GM23338 (cell line): ENCODE measurements at regions not wholly inside any gene's neighbourhood (a gene's known extent, or its start where the extent isn't known, plus 50 kb on each side); places are given as distances from the start of the nearest gene placed in this dataset.

Experiments
- ATAC-seq: fragments of 200-7000 bp; cut with Tn5 transposase; 3 replicates; pipeline ENCODE4 v1.9.1; 2020
- DNase-seq: peaks from one replicate; pipeline ENCODE4 v3.0.0-alpha.2; 2015; ENCODE audit warnings: low spot score
- H2AFZ ChIP-seq: fragments of 200-600 bp; sonication (generic); 2 replicates; pipeline ENCODE4 v1.8.0; 2016; ENCODE audit warnings: antibody characterized with exemption, mild to moderate bottlenecking, moderate library complexity
- H3F3A ChIP-seq: fragments of 200-600 bp; sonication (generic); replicated peaks from 2 replicates; pipeline ENCODE4 v1.8.0; 2017; ENCODE audit warnings: antibody characterized with exemption, mixed run types, low read depth
- H3K27ac ChIP-seq: fragments of 200-600 bp; sonication (generic); 2 replicates; pipeline ENCODE4 v1.6.1; 2016; ENCODE audit warnings: low read depth
- H3K27me3 ChIP-seq: fragments of 200-600 bp; sonication (generic); 2 replicates; pipeline ENCODE4 v1.8.0; 2016; ENCODE audit warnings: mild to moderate bottlenecking, mixed run types, moderate library complexity; ENCODE audit not compliant: insufficient read depth
- H3K36me3 ChIP-seq: fragments of 200-600 bp; sonication (generic); 2 replicates; pipeline ENCODE4 v1.8.0; 2016; ENCODE audit warnings: mild to moderate bottlenecking; ENCODE audit not compliant: insufficient read depth
- H3K4me1 ChIP-seq: fragments of 200-600 bp; sonication (generic); 2 replicates; pipeline ENCODE4 v1.8.0; 2016; ENCODE audit warnings: mild to moderate bottlenecking, moderate library complexity; ENCODE audit not compliant: insufficient read depth
- H3K4me2 ChIP-seq: fragments of 200-600 bp; sonication (generic); 2 replicates; pipeline ENCODE4 v1.7.1; 2017; ENCODE audit warnings: mixed run types
- H3K4me3 ChIP-seq: fragments of 200-600 bp; sonication (generic); 2 replicates; pipeline ENCODE4 v1.6.1; 2016; ENCODE audit warnings: mixed run types
- H3K79me2 ChIP-seq: fragments of 200-600 bp; sonication (generic); replicated peaks from 2 replicates; pipeline ENCODE4 v1.8.0; 2017; ENCODE audit warnings: mild to moderate bottlenecking; ENCODE audit not compliant: insufficient read depth
- H3K9me2 ChIP-seq: fragments of 200-600 bp; sonication (generic); 2 replicates; pipeline ENCODE4 v1.8.0; 2017; ENCODE audit not compliant: insufficient read depth
- H4K20me1 ChIP-seq: fragments of 200-600 bp; sonication (generic); replicated peaks from 2 replicates; pipeline ENCODE4 v1.8.0; 2017; ENCODE audit warnings: mild to moderate bottlenecking; ENCODE audit not compliant: insufficient read depth
- H3K27ac Mint-ChIP-seq: 2 replicates; pipeline ENCODE4 v1.8.0; 2020; ENCODE audit warnings: inconsistent platforms, mild to moderate bottlenecking, moderate library complexity, mixed read lengths
- H3K27me3 Mint-ChIP-seq: 3 replicates; pipeline ENCODE4 v1.8.0; 2022; ENCODE audit warnings: low read depth, mild to moderate bottlenecking, moderate library complexity, mixed read lengths, inconsistent platforms; ENCODE audit not compliant: insufficient read depth, poor library complexity
- H3K36me3 Mint-ChIP-seq: 3 replicates; pipeline ENCODE4 v1.8.0; 2021; ENCODE audit warnings: low read depth, mild to moderate bottlenecking, inconsistent platforms, moderate library complexity, mixed read lengths
- H3K4me1 Mint-ChIP-seq: 3 replicates; pipeline ENCODE4 v1.8.0; 2020; ENCODE audit warnings: mild to moderate bottlenecking, inconsistent platforms, mixed read lengths
- H3K4me3 Mint-ChIP-seq: 3 replicates; pipeline ENCODE4 v1.8.0; 2021; ENCODE audit warnings: moderate library complexity, mild to moderate bottlenecking, inconsistent platforms, mixed read lengths
- H3K9me3 Mint-ChIP-seq: 3 replicates; pipeline ENCODE4 v1.8.0; 2020; ENCODE audit warnings: moderate library complexity, mild to moderate bottlenecking, inconsistent platforms, mixed read lengths
- CREB1 ChIP-seq: fragments of 250-450 bp; sonication (Bioruptor Pico); IDR thresholded peaks from 2 replicates; pipeline ENCODE4 v1.5.0; 2020; ENCODE audit warnings: low read depth, mild to moderate bottlenecking, moderate library complexity
- EZH2 ChIP-seq: fragments of 200-600 bp; sonication (generic); IDR thresholded peaks from one replicate; pipeline ENCODE4 v1.8.0; 2017; ENCODE audit warnings: antibody characterized with exemption, mild to moderate bottlenecking, low read depth; ENCODE audit not compliant: unreplicated experiment
- NANOG ChIP-seq: IDR thresholded peaks from 2 replicates; pipeline ENCODE4 v1.6.1; 2016; ENCODE audit warnings: antibody characterized with exemption, borderline replicate concordance
- POLR2AphosphoS5 ChIP-seq: IDR thresholded peaks from 2 replicates; pipeline ENCODE4 v1.6.1; 2016; ENCODE audit warnings: antibody characterized with exemption, low read depth
- STAT1 ChIP-seq: IDR thresholded peaks from one replicate; pipeline ENCODE4 v1.6.1; 2016; ENCODE audit warnings: antibody characterized with exemption; ENCODE audit not compliant: unreplicated experiment
- ZNF114 ChIP-seq: fragments of 250-450 bp; sonication (Bioruptor Pico); IDR thresholded peaks from 2 replicates; pipeline ENCODE4 v1.5.0; 2020; ENCODE audit warnings: mild to moderate bottlenecking, moderate library complexity
- ZNF331 ChIP-seq: fragments of 250-450 bp; sonication (Bioruptor Pico); IDR thresholded peaks from 2 replicates; pipeline ENCODE4 v1.5.0; 2020; ENCODE audit warnings: low read depth, mild to moderate bottlenecking, moderate library complexity
- TF ChIP-seq, protein P1 (sequence below), 2 experiments: fragments of 200-600 bp in 1 of 2; sonication (generic) in 1 of 2; conservative IDR thresholded peaks; 2 replicates each; pipeline versions ENCODE4 v1.5.1 to v1.6.1; 2016 to 2017; ENCODE audit warnings: antibody characterized with exemption in 2 of 2, low read depth in 2 of 2, mild to moderate bottlenecking in 2 of 2, moderate library complexity in 1 of 2
- TF ChIP-seq, protein P2 (sequence below): IDR thresholded peaks from one replicate; pipeline ENCODE4 v1.6.1; 2018; ENCODE audit warnings: antibody characterized with exemption; ENCODE audit not compliant: unreplicated experiment
- TF ChIP-seq, protein P3 (sequence below): fragments of 250-450 bp; sonication (Bioruptor Pico); IDR thresholded peaks from 2 replicates; pipeline ENCODE4 v1.5.0; 2020; ENCODE audit warnings: mild to moderate bottlenecking, moderate library complexity

DNA sequence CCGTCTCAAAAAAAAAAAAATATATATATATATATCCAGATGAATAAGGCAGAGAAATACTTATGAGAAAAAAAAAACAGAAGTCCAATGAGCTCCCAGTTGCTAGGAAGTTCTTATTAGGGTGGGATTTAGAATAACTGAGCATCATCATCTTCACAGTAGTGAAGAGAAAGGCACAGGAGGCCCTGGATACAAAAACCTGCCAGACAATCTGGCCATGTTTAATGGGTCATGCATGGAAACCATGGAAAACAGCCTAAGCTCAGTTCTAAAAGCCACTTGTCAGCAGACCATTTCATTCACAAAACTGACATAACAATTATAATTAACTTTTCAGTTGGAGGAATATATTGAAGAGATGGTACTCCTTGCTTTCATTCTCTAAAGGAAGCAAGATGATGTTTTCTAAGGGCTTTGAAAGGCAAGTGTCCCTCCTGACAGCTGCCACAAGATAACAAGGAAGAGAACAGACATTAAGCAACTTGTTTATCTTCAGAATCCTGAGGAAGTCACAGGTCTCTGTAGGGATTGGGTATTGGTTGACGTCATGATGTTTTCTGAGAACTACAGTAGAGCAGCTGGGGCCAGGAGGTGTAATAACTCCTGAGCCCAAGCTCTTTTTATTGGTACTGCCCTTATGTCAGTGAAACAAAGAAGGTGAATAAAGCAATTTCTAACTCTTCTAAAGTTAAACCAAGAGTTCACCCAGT lies 463.1 kb downstream of the DMAC1 start:
- Mint-ChIP-seq H3K9me3 (no peaks in the 10 kb centered on the region), H3K4me1 (peaks cover 6% of the 10 kb centered on the region; the same call in 2 of the 3 replicates), H3K4me3 (no peak overlapping the region), H3K27ac (no peak overlapping the region), H3K27me3 (no peaks in the 10 kb centered on the region), H3K36me3 (no peaks in the 10 kb centered on the region)
- TF ChIP-seq, protein P1, sequence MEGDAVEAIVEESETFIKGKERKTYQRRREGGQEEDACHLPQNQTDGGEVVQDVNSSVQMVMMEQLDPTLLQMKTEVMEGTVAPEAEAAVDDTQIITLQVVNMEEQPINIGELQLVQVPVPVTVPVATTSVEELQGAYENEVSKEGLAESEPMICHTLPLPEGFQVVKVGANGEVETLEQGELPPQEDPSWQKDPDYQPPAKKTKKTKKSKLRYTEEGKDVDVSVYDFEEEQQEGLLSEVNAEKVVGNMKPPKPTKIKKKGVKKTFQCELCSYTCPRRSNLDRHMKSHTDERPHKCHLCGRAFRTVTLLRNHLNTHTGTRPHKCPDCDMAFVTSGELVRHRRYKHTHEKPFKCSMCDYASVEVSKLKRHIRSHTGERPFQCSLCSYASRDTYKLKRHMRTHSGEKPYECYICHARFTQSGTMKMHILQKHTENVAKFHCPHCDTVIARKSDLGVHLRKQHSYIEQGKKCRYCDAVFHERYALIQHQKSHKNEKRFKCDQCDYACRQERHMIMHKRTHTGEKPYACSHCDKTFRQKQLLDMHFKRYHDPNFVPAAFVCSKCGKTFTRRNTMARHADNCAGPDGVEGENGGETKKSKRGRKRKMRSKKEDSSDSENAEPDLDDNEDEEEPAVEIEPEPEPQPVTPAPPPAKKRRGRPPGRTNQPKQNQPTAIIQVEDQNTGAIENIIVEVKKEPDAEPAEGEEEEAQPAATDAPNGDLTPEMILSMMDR (conservative IDR thresholded peaks at IDR 0.05; ENCODE audit: low read depth in 2 of 2) = no peak
- TF ChIP-seq, protein P2, sequence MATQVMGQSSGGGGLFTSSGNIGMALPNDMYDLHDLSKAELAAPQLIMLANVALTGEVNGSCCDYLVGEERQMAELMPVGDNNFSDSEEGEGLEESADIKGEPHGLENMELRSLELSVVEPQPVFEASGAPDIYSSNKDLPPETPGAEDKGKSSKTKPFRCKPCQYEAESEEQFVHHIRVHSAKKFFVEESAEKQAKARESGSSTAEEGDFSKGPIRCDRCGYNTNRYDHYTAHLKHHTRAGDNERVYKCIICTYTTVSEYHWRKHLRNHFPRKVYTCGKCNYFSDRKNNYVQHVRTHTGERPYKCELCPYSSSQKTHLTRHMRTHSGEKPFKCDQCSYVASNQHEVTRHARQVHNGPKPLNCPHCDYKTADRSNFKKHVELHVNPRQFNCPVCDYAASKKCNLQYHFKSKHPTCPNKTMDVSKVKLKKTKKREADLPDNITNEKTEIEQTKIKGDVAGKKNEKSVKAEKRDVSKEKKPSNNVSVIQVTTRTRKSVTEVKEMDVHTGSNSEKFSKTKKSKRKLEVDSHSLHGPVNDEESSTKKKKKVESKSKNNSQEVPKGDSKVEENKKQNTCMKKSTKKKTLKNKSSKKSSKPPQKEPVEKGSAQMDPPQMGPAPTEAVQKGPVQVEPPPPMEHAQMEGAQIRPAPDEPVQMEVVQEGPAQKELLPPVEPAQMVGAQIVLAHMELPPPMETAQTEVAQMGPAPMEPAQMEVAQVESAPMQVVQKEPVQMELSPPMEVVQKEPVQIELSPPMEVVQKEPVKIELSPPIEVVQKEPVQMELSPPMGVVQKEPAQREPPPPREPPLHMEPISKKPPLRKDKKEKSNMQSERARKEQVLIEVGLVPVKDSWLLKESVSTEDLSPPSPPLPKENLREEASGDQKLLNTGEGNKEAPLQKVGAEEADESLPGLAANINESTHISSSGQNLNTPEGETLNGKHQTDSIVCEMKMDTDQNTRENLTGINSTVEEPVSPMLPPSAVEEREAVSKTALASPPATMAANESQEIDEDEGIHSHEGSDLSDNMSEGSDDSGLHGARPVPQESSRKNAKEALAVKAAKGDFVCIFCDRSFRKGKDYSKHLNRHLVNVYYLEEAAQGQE = no peak
- TF ChIP-seq ZNF331 (CRISPR knock-in tag) (no peak), CREB1 (CRISPR knock-in tag) (no peak)
- H3K27me3 ChIP-seq = no peaks in the 10 kb centered on the region
- no peaks in the 10 kb centered on the region for H3F3A ChIP-seq
- no peak overlapping the region for H3K4me2 ChIP-seq
- peaks cover 6% of the 10 kb centered on the region; the same call in 1 of the 2 replicates for H3K4me1 ChIP-seq
- no peak overlapping the region for H3K27ac ChIP-seq
- no peaks in the 10 kb centered on the region for H3K36me3 ChIP-seq
- no peaks in the 10 kb centered on the region for H3K9me2 ChIP-seq
- no peak for ATAC-seq
- 0 out of 2 replicates have a peak overlapping the region, but pooled peaks have one; percentile 44 for H2AFZ ChIP-seq
- H4K20me1 ChIP-seq = no peaks in the 10 kb centered on the region
- DNase-seq = no peak
- no peak overlapping the region for H3K4me3 ChIP-seq
- no peaks in the 10 kb centered on the region for H3K79me2 ChIP-seq

DNA sequence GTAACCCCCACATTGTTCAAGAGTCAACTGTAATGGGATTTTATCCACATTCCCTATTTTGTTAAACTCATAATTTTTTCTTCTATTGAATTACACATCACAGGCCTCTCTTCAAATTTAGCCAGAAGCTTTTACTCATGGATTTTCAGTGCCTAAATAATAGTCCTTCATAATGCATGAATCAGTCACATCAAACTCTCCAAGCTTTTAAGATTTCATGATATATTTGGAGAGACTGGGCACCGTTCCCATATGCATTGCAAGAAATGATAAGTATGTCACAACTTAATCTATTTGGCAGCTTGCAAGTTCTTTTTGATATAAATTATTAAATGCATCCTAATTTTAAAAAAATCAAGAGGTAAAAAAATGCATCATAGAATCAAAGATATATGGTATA lies 465.9 kb downstream of the DMAC1 start:
- no peaks in the 10 kb centered on the region for H3K9me2 ChIP-seq
- no peaks in the 10 kb centered on the region for H3F3A ChIP-seq
- Mint-ChIP-seq H3K27me3 (no peaks in the 10 kb centered on the region), H3K9me3 (no peaks in the 10 kb centered on the region), H3K36me3 (no peaks in the 10 kb centered on the region), H3K4me1 (peaks cover 6% of the 10 kb centered on the region; the same call in 2 of the 3 replicates), H3K27ac (no peak overlapping the region), H3K4me3 (no peak overlapping the region)
- no peak overlapping the region for H3K27ac ChIP-seq
- no peak overlapping the region for H3K4me2 ChIP-seq
- no peak overlapping the region for H2AFZ ChIP-seq
- no peak for DNase-seq
- no peaks in the 10 kb centered on the region for H3K79me2 ChIP-seq
- no peaks in the 10 kb centered on the region for H4K20me1 ChIP-seq
- H3K4me1 ChIP-seq = peaks cover 6% of the 10 kb centered on the region; the same call in 1 of the 2 replicates
- no peak for ATAC-seq
- no peak overlapping the region for H3K4me3 ChIP-seq
- H3K27me3 ChIP-seq = no peaks in the 10 kb centered on the region
- H3K36me3 ChIP-seq = no peaks in the 10 kb centered on the region
- no peak for TF ChIP-seq ZNF114 (CRISPR knock-in tag)
- no peak for TF ChIP-seq POLR2AphosphoS5
- no peak for TF ChIP-seq STAT1
- TF ChIP-seq, protein P3, sequence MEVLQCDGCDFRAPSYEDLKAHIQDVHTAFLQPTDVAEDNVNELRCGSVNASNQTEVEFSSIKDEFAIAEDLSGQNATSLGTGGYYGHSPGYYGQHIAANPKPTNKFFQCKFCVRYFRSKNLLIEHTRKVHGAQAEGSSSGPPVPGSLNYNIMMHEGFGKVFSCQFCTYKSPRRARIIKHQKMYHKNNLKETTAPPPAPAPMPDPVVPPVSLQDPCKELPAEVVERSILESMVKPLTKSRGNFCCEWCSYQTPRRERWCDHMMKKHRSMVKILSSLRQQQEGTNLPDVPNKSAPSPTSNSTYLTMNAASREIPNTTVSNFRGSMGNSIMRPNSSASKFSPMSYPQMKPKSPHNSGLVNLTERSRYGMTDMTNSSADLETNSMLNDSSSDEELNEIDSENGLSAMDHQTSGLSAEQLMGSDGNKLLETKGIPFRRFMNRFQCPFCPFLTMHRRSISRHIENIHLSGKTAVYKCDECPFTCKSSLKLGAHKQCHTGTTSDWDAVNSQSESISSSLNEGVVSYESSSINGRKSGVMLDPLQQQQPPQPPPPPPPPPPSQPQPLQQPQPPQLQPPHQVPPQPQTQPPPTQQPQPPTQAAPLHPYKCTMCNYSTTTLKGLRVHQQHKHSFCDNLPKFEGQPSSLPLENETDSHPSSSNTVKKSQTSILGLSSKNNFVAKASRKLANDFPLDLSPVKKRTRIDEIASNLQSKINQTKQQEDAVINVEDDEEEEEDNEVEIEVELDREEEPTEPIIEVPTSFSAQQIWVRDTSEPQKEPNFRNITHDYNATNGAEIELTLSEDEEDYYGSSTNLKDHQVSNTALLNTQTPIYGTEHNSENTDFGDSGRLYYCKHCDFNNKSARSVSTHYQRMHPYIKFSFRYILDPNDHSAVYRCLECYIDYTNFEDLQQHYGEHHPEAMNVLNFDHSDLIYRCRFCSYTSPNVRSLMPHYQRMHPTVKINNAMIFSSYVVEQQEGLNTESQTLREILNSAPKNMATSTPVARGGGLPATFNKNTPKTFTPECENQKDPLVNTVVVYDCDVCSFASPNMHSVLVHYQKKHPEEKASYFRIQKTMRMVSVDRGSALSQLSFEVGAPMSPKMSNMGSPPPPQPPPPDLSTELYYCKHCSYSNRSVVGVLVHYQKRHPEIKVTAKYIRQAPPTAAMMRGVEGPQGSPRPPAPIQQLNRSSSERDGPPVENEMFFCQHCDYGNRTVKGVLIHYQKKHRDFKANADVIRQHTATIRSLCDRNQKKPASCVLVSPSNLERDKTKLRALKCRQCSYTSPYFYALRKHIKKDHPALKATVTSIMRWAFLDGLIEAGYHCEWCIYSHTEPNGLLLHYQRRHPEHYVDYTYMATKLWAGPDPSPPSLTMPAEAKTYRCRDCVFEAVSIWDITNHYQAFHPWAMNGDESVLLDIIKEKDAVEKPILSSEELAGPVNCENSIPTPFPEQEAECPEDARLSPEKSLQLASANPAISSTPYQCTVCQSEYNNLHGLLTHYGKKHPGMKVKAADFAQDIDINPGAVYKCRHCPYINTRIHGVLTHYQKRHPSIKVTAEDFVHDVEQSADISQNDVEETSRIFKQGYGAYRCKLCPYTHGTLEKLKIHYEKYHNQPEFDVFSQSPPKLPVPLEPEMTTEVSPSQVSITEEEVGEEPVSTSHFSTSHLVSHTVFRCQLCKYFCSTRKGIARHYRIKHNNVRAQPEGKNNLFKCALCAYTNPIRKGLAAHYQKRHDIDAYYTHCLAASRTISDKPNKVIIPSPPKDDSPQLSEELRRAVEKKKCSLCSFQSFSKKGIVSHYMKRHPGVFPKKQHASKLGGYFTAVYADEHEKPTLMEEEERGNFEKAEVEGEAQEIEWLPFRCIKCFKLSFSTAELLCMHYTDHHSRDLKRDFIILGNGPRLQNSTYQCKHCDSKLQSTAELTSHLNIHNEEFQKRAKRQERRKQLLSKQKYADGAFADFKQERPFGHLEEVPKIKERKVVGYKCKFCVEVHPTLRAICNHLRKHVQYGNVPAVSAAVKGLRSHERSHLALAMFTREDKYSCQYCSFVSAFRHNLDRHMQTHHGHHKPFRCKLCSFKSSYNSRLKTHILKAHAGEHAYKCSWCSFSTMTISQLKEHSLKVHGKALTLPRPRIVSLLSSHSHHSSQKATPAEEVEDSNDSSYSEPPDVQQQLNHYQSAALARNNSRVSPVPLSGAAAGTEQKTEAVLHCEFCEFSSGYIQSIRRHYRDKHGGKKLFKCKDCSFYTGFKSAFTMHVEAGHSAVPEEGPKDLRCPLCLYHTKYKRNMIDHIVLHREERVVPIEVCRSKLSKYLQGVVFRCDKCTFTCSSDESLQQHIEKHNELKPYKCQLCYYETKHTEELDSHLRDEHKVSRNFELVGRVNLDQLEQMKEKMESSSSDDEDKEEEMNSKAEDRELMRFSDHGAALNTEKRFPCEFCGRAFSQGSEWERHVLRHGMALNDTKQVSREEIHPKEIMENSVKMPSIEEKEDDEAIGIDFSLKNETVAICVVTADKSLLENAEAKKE (CRISPR knock-in tag) = no peak
- TF ChIP-seq ZNF331 (CRISPR knock-in tag) = no peak
- no peak for TF ChIP-seq EZH2
- no peak for TF ChIP-seq CREB1 (CRISPR knock-in tag)
- TF ChIP-seq NANOG = no peak
